T-helper 22 cell (primary cell): ENCODE measurements at regions not wholly inside any gene's neighbourhood (a gene's known extent, or its start where the extent isn't known, plus 50 kb on each side); places are given as distances from the start of the nearest gene placed in this dataset.

Experiments used
- DNase-seq: peaks from one replicate; pipeline ENCODE4 v3.0.0-alpha.2; 2020; ENCODE audit warnings: low read depth

GRCh38 chr5:96245140-96246091 lies 187.6 kb downstream of the PCSK1 start:
- DNase-seq, result no peak

- DNase-seq, result no peak
Measured at GRCh38 chr5:96244696-96245095, 188.4 kb downstream of the PCSK1 start.

DNA sequence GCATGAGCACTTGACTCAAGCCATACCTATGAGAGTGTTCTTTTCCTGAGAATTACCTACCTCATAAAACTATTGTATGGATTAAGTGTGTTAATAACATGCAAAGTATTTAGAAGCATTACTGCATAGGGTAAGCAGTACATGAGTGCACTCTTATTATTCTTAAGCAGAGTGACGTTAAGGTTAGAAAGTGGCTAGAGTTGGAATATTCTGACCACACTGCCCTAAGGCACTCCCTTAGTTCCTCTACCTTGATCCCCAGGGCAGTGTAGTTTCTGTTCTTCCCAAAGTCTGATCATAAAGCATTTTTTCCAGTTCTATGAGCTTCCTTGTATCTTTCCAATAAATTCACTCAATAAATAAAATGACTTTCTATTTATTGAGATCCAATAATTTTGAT lies 189.2 kb downstream of the PCSK1 start:
- DNase-seq, result no peak

GRCh38 chr5:96243203-96243602 lies 189.8 kb downstream of the PCSK1 start:
- no peak for DNase-seq

DNA sequence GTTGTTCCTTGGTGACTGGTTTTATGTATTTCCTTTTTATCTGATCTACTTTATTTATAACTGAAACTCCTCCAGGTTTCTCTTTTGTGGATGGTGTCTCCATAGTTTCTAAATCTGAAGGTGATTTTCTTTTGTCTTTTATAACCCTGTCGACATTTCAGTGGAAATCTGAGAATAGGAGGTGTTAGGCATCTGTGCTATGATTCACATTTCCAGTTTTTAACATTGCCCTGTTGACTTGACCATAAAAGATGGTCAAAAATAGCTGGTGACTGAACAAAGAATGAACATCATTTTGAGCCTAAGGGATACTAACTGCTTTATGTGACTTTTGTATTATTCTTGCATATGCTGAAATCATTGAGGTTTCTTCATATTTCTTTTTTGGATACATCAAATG lies 190.5 kb downstream of the PCSK1 start:
- DNase-seq, result no peak

GRCh38 chr5:96236831-96237230 lies 196.2 kb downstream of the PCSK1 start:
- no peak for DNase-seq

DNA sequence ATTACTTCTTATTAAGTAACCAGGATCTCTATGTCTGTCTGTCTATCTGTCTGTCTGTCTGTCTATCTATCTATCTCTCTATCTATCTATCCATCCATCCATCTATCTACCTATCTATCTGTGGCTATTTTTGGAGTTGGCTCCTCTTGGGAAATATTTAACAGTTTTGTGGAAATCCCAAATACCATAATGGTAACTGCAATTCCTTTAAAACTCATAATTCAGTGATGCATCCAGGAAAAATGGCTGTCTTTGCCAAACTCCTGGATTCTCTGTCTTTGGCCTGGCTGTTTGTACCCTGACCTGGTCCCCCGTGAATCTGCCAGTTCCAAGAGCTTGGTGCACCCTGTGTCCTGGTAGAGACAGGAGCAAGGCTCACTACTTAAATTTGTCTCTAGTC lies 197.0 kb downstream of the PCSK1 start:
- no peak for DNase-seq

- DNase-seq, result no peak
Measured at GRCh38 chr5:96235008-96235910, 197.8 kb downstream of the PCSK1 start.

GRCh38 chr5:96232602-96233001 lies 200.4 kb downstream of the PCSK1 start:
- DNase-seq, result no peak

GRCh38 chr5:96229188-96229587 lies 203.9 kb downstream of the PCSK1 start:
- no peak for DNase-seq

DNA sequence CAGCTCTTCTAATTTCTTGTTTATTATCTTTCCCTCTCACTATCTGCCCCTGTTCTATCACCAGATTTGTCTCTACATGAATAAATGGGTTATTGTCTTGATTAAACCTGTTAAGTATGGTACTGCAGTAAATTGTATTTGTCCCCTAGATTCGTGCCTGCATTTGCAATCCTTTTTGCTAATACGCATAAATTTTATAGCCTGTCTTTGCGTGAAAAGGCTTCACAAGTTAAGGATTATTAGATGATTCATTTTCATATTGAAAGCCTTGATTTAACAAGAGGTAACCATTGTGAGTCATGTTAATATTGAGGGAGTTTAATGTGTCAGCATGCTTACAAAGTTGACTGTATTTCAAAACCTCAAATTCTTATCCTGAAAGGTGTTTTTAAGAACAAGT lies 204.6 kb downstream of the PCSK1 start:
- DNase-seq, result no peak

- DNase-seq, result no peak
Measured at GRCh38 chr5:96227957-96228356, 205.1 kb downstream of the PCSK1 start.

GRCh38 chr5:96226941-96227552 lies 206.0 kb downstream of the PCSK1 start:
- DNase-seq, result no peak

DNA sequence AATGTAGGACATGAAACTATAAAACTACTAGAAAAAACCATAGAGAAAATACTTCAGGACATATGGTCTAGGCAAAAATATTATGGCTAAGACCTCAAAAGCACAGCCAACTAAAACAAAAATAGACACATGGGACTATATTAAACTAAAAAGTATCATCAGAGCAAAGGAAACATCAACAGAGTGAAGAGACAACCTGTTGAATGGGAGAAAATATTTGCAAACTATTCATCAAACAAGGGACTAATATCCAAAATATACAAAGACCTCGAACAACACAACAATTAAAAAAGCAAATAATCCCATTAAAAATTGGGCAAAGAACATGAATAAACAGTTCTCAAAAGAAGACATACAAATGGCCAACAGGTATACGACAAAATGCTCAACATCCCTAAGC lies 210.9 kb downstream of the PCSK1 start:
- no peak for DNase-seq

DNA sequence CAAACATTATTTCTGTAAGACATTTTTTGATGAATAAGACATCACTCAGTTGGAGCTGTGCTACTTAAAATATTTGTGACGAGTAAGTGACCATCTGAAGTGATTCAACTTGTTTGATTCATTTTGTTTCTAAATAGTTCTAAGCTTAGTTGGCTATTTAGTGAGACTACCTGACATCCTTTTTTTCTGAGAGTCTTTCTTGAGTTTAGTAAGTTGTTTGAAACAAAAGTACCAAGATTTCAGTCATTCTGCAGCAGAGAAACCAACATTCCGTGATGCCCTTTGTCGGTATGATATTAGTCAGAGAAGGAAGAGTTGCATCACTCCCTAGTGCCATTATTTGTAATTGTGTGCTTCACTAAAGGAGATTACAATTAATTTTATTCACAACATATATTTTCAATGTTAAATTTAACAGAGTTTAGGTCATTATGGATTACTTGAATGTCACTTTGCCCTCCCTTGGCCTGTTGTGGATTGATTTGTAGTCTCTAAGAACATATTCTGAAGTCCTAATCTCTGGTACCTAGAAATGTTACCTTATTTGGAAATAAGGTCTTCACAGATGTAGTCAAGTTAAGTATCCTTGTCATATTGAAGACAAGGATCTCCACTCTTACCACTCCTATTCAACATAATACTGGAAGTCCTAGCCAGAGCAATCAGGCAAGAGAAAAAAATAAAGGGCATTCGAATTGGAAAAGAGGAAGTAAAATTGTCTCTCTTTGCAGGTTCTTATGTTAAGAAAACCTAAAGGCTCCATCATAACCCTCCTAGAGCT lies 212.2 kb downstream of the PCSK1 start:
- DNase-seq, result no peak

DNA sequence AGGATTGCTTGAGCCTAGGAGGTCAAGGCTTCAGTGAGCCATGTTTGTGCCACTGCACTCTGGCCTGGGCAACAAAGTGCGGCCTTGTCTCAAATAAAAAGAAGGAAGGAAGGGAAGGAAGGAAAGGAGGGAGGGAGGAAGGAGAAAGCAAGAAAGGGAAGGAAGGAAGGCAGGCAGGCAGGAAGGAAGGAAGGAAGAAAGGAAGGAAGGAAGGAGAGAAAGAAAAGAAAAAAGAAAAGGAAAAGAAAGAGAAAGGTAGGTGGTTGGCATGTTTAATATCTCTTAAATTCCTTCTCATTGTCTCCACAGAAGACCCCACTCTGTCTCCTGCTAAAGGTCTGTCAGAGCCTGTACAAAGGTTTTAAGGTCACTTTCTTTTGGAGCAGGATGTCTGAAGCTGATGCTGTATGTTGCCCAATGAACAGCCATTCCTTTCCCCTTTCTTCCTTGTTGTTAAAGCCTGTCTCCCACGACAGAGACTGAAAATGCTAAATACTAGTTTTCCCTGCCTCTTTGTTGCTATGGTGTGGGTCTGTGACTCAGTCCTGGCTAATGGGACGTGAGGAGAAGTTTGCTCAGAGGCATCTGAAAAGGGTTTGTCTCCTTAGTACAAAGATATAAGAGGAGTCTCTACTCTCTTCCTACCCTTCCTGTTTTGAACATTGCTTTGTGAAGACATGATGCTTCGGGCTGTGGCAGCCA lies 213.3 kb downstream of the PCSK1 start:
- DNase-seq, result no peak

- DNase-seq, result no peak
Measured at GRCh38 chr5:96218653-96219052, 214.4 kb downstream of the PCSK1 start.

- DNase-seq, result no peak
Measured at GRCh38 chr5:96214442-96215197, 218.4 kb downstream of the PCSK1 start.

GRCh38 chr5:96209829-96210228 lies 223.2 kb downstream of the PCSK1 start:
- no peak for DNase-seq

DNA sequence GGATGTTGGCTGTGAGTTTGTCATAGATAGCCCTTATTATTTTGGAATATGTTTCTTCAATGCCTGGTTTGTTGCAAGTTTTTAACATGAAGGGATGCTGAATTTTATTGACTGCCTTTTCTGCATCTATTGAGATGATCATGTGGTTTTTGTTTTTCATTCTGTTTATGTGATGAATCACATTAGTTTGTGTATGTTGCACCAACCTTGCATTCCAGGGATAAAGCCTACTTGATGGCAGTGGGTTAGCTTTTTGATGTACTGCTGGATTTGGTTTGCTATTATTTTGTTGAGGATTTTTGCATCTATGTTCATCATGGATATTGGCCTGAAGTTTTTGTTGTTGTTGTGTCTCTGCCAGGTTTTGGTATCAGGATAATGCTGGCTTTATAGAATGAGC lies 225.6 kb downstream of the PCSK1 start:
- DNase-seq, result no peak
